Endothelial cell of umbilical vein (primary cell): ENCODE measurements at regions not wholly inside any gene's neighbourhood (a gene's known extent, or its start where the extent isn't known, plus 50 kb on each side); places are given as distances from the start of the nearest gene placed in this dataset.

Experiments used
- BruUV-seq: library from RNA; stranded (reverse); fragments of 400-500 nt; replicated peaks from 2 replicates; lab custom pipeline; 2021; lab: Mats Ljungman, UMichigan
- CTCF ChIA-PET: fragments of 300-600, 350-600 bp; sonication (Branson Sonifier 250); formaldehyde crosslinking; loops from one replicate; lab custom pipeline; 2021; ENCODE audit warnings: antibody characterized with exemption, inconsistent platforms; lab: Charles Lee
- POLR2A ChIA-PET: fragments of 300-600, 350-600 bp; sonication (Branson Sonifier 250); formaldehyde crosslinking; loops from one replicate; lab custom pipeline; 2021; ENCODE audit warnings: antibody characterized with exemption, inconsistent platforms; lab: Charles Lee
- DNase-seq: peaks from one replicate; pipeline ENCODE4 v3.0.0-alpha.2; 2011; ENCODE audit warnings: low read depth, low spot score
- FAIRE-seq: peaks from 2 replicates; lab custom pipeline; 2011; peaks lifted over from hg19 to GRCh38; lab: Jason Lieb, UNC
- H2AFZ ChIP-seq: 2 replicates; pipeline ENCODE4 v1.6.0; 2012; ENCODE audit warnings: low read depth, low read length, control low read depth, inconsistent platforms
- H3K27ac ChIP-seq: 2 replicates; pipeline ENCODE4 v1.5.1; 2011; ENCODE audit warnings: low read depth, mild to moderate bottlenecking, control low read depth, low read length, moderate library complexity; ENCODE audit not compliant: insufficient read depth
- H3K27me3 ChIP-seq, 2 experiments: 2 replicates each; pipeline versions ENCODE4 v1.6.0 to v1.6.1; 2011; ENCODE audit warnings: low read length in 2 of 2, mixed read lengths in 1 of 2; ENCODE audit not compliant: control insufficient read depth in 2 of 2, insufficient read depth in 2 of 2
- H3K36me3 ChIP-seq, 2 experiments: 2 replicates in 1 of 2; 3 replicates in 1 of 2; pipeline ENCODE4 v1.5.1; 2011; ENCODE audit warnings: low read length in 2 of 2, mild to moderate bottlenecking in 1 of 2, moderate library complexity in 1 of 2; ENCODE audit not compliant: control insufficient read depth in 2 of 2, insufficient read depth in 2 of 2; ENCODE audit errors: extremely low read depth in 1 of 2
- H3K4me1 ChIP-seq: 3 replicates; pipeline ENCODE4 v1.5.1; 2011; ENCODE audit warnings: mild to moderate bottlenecking, low read length; ENCODE audit not compliant: control insufficient read depth, insufficient read depth; ENCODE audit errors: extremely low read depth
- H3K4me2 ChIP-seq: 2 replicates; pipeline ENCODE4 v1.6.1; 2011; ENCODE audit warnings: low read length, control low read depth, mixed read lengths; ENCODE audit not compliant: insufficient read depth
- H3K4me3 ChIP-seq, 3 experiments: fragments of 200-600 bp in 1 of 3; sonication (generic), shearing (Covaris generic) in 1 of 3; replicated peaks in 1 of 3; 2 replicates each; pipeline ENCODE4 v1.5.1; 2011 to 2016; ENCODE audit warnings: control low read depth in 3 of 3, low read length in 3 of 3, mild to moderate bottlenecking in 2 of 3, inconsistent platforms in 1 of 3, low read depth in 1 of 3, moderate library complexity in 1 of 3; ENCODE audit not compliant: insufficient read depth in 1 of 3
- H3K79me2 ChIP-seq: 2 replicates; pipeline ENCODE4 v1.6.0; 2012; ENCODE audit warnings: low read length, inconsistent platforms; ENCODE audit not compliant: control insufficient read depth, insufficient read depth
- H3K9ac ChIP-seq: replicated peaks from 2 replicates; pipeline ENCODE3; 2011; ENCODE audit warnings: low read length, control low read depth; ENCODE audit not compliant: insufficient read depth; ENCODE audit errors: extremely low read depth
- H3K9me1 ChIP-seq: replicated peaks from 3 replicates; pipeline ENCODE4 v1.6.0; 2011; ENCODE audit warnings: mild to moderate bottlenecking, low read length; ENCODE audit not compliant: control insufficient read depth, insufficient read depth; ENCODE audit errors: extremely low read depth
- H3K9me3 ChIP-seq: replicated peaks from 2 replicates; pipeline ENCODE4 v1.5.1; 2012; ENCODE audit warnings: low read length, inconsistent platforms; ENCODE audit not compliant: control insufficient read depth, insufficient read depth
- H4K20me1 ChIP-seq: replicated peaks from 2 replicates; pipeline ENCODE3; 2011; ENCODE audit warnings: mild to moderate bottlenecking, low read length; ENCODE audit not compliant: control insufficient read depth, insufficient read depth; ENCODE audit errors: extremely low read depth
- CTCF ChIP-seq, 2 donors: IDR thresholded peaks; 1 replicate in 1 of 2; 2 replicates in 1 of 2; pipeline ENCODE4 v1.5.1; 2011; ENCODE audit warnings: low read length in 2 of 2, mild to moderate bottlenecking in 2 of 2, moderate library complexity in 2 of 2, control low read depth in 1 of 2, inconsistent platforms in 1 of 2, low read depth in 1 of 2; ENCODE audit not compliant: insufficient read depth in 1 of 2; ENCODE audit errors: extremely low read depth in 1 of 2
- EZH2 ChIP-seq: IDR thresholded peaks from 2 replicates; pipeline ENCODE4 v1.6.1; 2012; ENCODE audit warnings: borderline replicate concordance, low read depth, mild to moderate bottlenecking, moderate library complexity, low read length, inconsistent platforms; ENCODE audit not compliant: severe bottlenecking
- GATA2 ChIP-seq: IDR thresholded peaks from 2 replicates; pipeline ENCODE4 v1.7.0; 2011; ENCODE audit warnings: low read depth, mild to moderate bottlenecking, moderate library complexity, mixed read lengths, low read length; ENCODE audit not compliant: insufficient read length, insufficient read depth
- JUN ChIP-seq: IDR thresholded peaks from 2 replicates; pipeline ENCODE4 v1.6.1; 2011; ENCODE audit warnings: borderline replicate concordance, low read depth; ENCODE audit not compliant: insufficient read length, insufficient read depth
- MAX ChIP-seq: IDR thresholded peaks from 2 replicates; pipeline ENCODE4 v1.6.1; 2011; ENCODE audit not compliant: insufficient read depth, insufficient read length
- MYC ChIP-seq: IDR thresholded peaks from one replicate; pipeline ENCODE4 v1.6.1; 2011; ENCODE audit warnings: mild to moderate bottlenecking, low read depth, low read length
- POLR2A ChIP-seq: IDR thresholded peaks from 2 replicates; pipeline ENCODE4 v1.6.1; 2012; ENCODE audit warnings: low read depth, mild to moderate bottlenecking, control low read depth, low read length
- POLR2AphosphoS5 ChIP-seq: IDR thresholded peaks from 2 replicates; pipeline ENCODE4 v1.6.1; 2012; ENCODE audit warnings: low read depth, mild to moderate bottlenecking, control low read depth, low read length, moderate library complexity; ENCODE audit not compliant: insufficient read depth
- dilution Hi-C: fragments of 300-500 bp; cut with MboI; formaldehyde crosslinking; loops from one replicate; pipeline ENCODE4 v1.15.0; 2019; ENCODE audit warnings: low sequenced_read_pairs; ENCODE audit not compliant: extremely low pct_ligation_motif_present
- intact Hi-C: fragments of 100-400 bp; cut with micrococcal nuclease; formaldehyde crosslinking; loops from one replicate; pipeline ENCODE4 v1.10.0; 2022

GRCh38 chr2:146633159-146633558 is 1211.7 kb upstream of the ACVR2A start:
- POLR2A ChIA-PET, result no interaction called here
- no peak for FAIRE-seq
- H3K27ac ChIP-seq, result no peak overlapping the region
- dilution Hi-C loops, result no loop called here
- BruUV-seq, result no TSS peak
- H3K4me2 ChIP-seq, result no peak overlapping the region
- H2AFZ ChIP-seq, result no peak overlapping the region
- H3K4me3 ChIP-seq, result no peak overlapping the region
- H3K79me2 ChIP-seq, result no peaks in the 10 kb centered on the region
- TF ChIP-seq POLR2AphosphoS5 (no peak), GATA2 (no peak), CTCF (IDR thresholded peaks at IDR 0.05; ENCODE audit: extremely low read depth in 1 of 2, insufficient read depth in 1 of 2, low read depth in 1 of 2, low read length in 2 of 2) (no peak), EZH2 (no peak), MAX (no peak), POLR2A (no peak), JUN (no peak), MYC (no peak)
- no peaks in the 10 kb centered on the region for H3K9me1 ChIP-seq
- no peaks in the 10 kb centered on the region for H4K20me1 ChIP-seq
- H3K27me3 ChIP-seq, result no peaks in the 10 kb centered on the region
- no peaks in the 10 kb centered on the region for H3K9me3 ChIP-seq
- CTCF ChIA-PET, result no interaction called here
- no peaks in the 10 kb centered on the region for H3K4me1 ChIP-seq
- DNase-seq, result no peak
- H3K9ac ChIP-seq, result no peak overlapping the region
- no peaks in the 10 kb centered on the region for H3K36me3 ChIP-seq
- intact Hi-C loops, result no loop called here
